ENCODE measurements at regions not wholly inside any gene's neighbourhood (a gene's known extent, or its start where the extent isn't known, plus 50 kb on each side); places are given as distances from the start of the nearest gene placed in this dataset.

- H3K36me3 ChIP-seq (ENCODE audit: control insufficient read depth in 2 of 3, insufficient read depth in 3 of 3, low read length in 3 of 3), result no peaks in the 10 kb centered on the region
- FAIRE-seq, result no peak
- H3K4me3 ChIP-seq (ENCODE audit: low read length in 3 of 3), result no peak overlapping the region
- no peaks in the 10 kb centered on the region for H3K9me3 ChIP-seq (ENCODE audit: control insufficient read depth in 2 of 3, insufficient read depth in 1 of 3, low read length in 3 of 3)
- DNase-seq, result no peak
- no peak overlapping the region for H3K9ac ChIP-seq (ENCODE audit: low read length in 3 of 3)
- TF ChIP-seq, protein P1, sequence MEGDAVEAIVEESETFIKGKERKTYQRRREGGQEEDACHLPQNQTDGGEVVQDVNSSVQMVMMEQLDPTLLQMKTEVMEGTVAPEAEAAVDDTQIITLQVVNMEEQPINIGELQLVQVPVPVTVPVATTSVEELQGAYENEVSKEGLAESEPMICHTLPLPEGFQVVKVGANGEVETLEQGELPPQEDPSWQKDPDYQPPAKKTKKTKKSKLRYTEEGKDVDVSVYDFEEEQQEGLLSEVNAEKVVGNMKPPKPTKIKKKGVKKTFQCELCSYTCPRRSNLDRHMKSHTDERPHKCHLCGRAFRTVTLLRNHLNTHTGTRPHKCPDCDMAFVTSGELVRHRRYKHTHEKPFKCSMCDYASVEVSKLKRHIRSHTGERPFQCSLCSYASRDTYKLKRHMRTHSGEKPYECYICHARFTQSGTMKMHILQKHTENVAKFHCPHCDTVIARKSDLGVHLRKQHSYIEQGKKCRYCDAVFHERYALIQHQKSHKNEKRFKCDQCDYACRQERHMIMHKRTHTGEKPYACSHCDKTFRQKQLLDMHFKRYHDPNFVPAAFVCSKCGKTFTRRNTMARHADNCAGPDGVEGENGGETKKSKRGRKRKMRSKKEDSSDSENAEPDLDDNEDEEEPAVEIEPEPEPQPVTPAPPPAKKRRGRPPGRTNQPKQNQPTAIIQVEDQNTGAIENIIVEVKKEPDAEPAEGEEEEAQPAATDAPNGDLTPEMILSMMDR (IDR thresholded peaks at IDR 0.05; ENCODE audit: borderline replicate concordance, extremely low read depth, insufficient read depth), result no peak
- no peaks in the 10 kb centered on the region for H3K4me1 ChIP-seq (ENCODE audit: control insufficient read depth in 2 of 3, insufficient read depth in 2 of 3, low read depth in 1 of 3, low read length in 3 of 3)
- no peaks in the 10 kb centered on the region for H3K27me3 ChIP-seq (ENCODE audit: control insufficient read depth, insufficient read depth, low read length)
- intact Hi-C loops (cut with DNase I), result no loop called here
- no peak overlapping the region for H3K27ac ChIP-seq (ENCODE audit: low read depth in 2 of 2, low read length in 2 of 2)
Observed at GRCh38 chr4:126897038-126897437, 735.7 kb upstream of the INTU start.

GRCh38 chr4:126898815-126899214, 733.9 kb upstream of the INTU start:
- Histone ChIP-seq H3K36me3 (ENCODE audit: control insufficient read depth in 2 of 3, insufficient read depth in 3 of 3, low read length in 3 of 3) (no peaks in the 10 kb centered on the region), H3K4me1 (ENCODE audit: control insufficient read depth in 2 of 3, insufficient read depth in 2 of 3, low read depth in 1 of 3, low read length in 3 of 3) (no peaks in the 10 kb centered on the region), H3K9me3 (ENCODE audit: control insufficient read depth in 2 of 3, insufficient read depth in 1 of 3, low read length in 3 of 3) (no peaks in the 10 kb centered on the region), H3K27ac (ENCODE audit: low read depth in 2 of 2, low read length in 2 of 2) (no peak overlapping the region), H3K27me3 (ENCODE audit: control insufficient read depth, insufficient read depth, low read length) (no peaks in the 10 kb centered on the region), H3K4me3 (ENCODE audit: low read length in 3 of 3) (no peak overlapping the region), H3K9ac (ENCODE audit: low read length in 3 of 3) (no peak overlapping the region)
- intact Hi-C loops (cut with DNase I), result no loop called here
- TF ChIP-seq, protein P1 (IDR thresholded peaks at IDR 0.05; ENCODE audit: borderline replicate concordance, extremely low read depth, insufficient read depth), result no peak
- DNase-seq, result no peak
- no peak for FAIRE-seq

- H3K27ac ChIP-seq (ENCODE audit: low read depth in 2 of 2, low read length in 2 of 2), result no peak overlapping the region
- FAIRE-seq (no peak), DNase-seq (no peak)
- H3K9ac ChIP-seq (ENCODE audit: low read length in 3 of 3), result no peak overlapping the region
- TF ChIP-seq, protein P1 (IDR thresholded peaks at IDR 0.05; ENCODE audit: borderline replicate concordance, extremely low read depth, insufficient read depth), result no peak
- H3K4me1 ChIP-seq (ENCODE audit: control insufficient read depth in 2 of 3, insufficient read depth in 2 of 3, low read depth in 1 of 3, low read length in 3 of 3), result no peaks in the 10 kb centered on the region
- intact Hi-C loops (cut with DNase I), result no loop called here
- H3K27me3 ChIP-seq (ENCODE audit: control insufficient read depth, insufficient read depth, low read length), result no peaks in the 10 kb centered on the region
- H3K4me3 ChIP-seq (ENCODE audit: low read length in 3 of 3), result no peak overlapping the region
- no peaks in the 10 kb centered on the region for H3K9me3 ChIP-seq (ENCODE audit: control insufficient read depth in 2 of 3, insufficient read depth in 1 of 3, low read length in 3 of 3)
- no peaks in the 10 kb centered on the region for H3K36me3 ChIP-seq (ENCODE audit: control insufficient read depth in 2 of 3, insufficient read depth in 3 of 3, low read length in 3 of 3)
Observed at GRCh38 chr4:126899331-126899801, 733.4 kb upstream of the INTU start.

DNA sequence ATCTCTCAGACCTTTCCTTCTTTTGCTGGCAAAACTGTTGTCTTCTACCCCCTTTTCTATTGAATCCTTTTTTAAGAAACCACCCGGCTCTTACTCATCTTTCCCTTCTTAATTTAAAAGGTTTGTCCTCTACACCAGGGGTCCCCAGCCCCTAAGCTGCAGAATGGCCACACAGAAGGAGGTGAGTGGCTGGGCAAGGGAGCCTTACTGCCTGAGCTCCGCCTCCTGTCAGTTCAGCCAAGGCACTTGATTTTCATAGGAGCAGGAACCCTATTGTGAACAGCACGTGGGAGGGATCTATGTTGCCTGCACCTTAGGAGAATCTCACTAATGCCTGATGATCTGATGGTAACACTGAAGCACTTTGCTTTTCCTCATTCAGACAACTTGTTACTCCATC, 726.3 kb upstream of the INTU start:
- H3K9me3 ChIP-seq (ENCODE audit: control insufficient read depth in 2 of 3, insufficient read depth in 1 of 3, low read length in 3 of 3), result no peaks in the 10 kb centered on the region
- H3K4me3 ChIP-seq (ENCODE audit: low read length in 3 of 3), result no peak overlapping the region
- TF ChIP-seq, protein P1 (IDR thresholded peaks at IDR 0.05; ENCODE audit: borderline replicate concordance, extremely low read depth, insufficient read depth), result no peak
- FAIRE-seq (no peak), DNase-seq (no peak)
- H3K9ac ChIP-seq (ENCODE audit: low read length in 3 of 3), result no peak overlapping the region
- no peaks in the 10 kb centered on the region for H3K27me3 ChIP-seq (ENCODE audit: control insufficient read depth, insufficient read depth, low read length)
- intact Hi-C loops (cut with DNase I), result no loop called here
- no peaks in the 10 kb centered on the region for H3K36me3 ChIP-seq (ENCODE audit: control insufficient read depth in 2 of 3, insufficient read depth in 3 of 3, low read length in 3 of 3)
- H3K4me1 ChIP-seq (ENCODE audit: control insufficient read depth in 2 of 3, insufficient read depth in 2 of 3, low read depth in 1 of 3, low read length in 3 of 3), result no peaks in the 10 kb centered on the region
- H3K27ac ChIP-seq (ENCODE audit: low read depth in 2 of 2, low read length in 2 of 2), result no peak overlapping the region

Measured in kidney (tissue), 13 donors.